HG02798 (cell line): ENCODE measurements at regions not wholly inside any gene's neighbourhood (a gene's known extent, or its start where the extent isn't known, plus 50 kb on each side); places are given as distances from the start of the nearest gene placed in this dataset.

Experiments used
- ATAC-seq: cut with Tn5 transposase; IDR thresholded peaks from one replicate; pipeline ENCODE4 v1.9.1; 2021; ENCODE audit warnings: mild to moderate bottlenecking; ENCODE audit not compliant: unreplicated experiment, poor library complexity

GRCh38 chr4:15260758-15261157, 167.1 kb upstream of the C1QTNF7 start:
- no peak for ATAC-seq

- no peak for ATAC-seq
These were observed 165.4 kb upstream of the C1QTNF7 start for GRCh38 chr4:15262396-15262795.

GRCh38 chr4:15270201-15270600, 157.6 kb upstream of the C1QTNF7 start:
- no peak for ATAC-seq

- no peak for ATAC-seq
These were observed 141.8 kb upstream of the C1QTNF7 start for GRCh38 chr4:15286041-15286440.

- no peak for ATAC-seq
These were observed 136.7 kb upstream of the C1QTNF7 start for GRCh38 chr4:15291122-15291521.

- ATAC-seq, result no peak
These were observed 134.1 kb upstream of the C1QTNF7 start for GRCh38 chr4:15293711-15294110.

- no peak for ATAC-seq
These were observed 133.6 kb upstream of the C1QTNF7 start for GRCh38 chr4:15294202-15294601.

- no peak for ATAC-seq
These were observed 133.0 kb upstream of the C1QTNF7 start for GRCh38 chr4:15294832-15295231.

- no peak for ATAC-seq
These were observed 132.2 kb upstream of the C1QTNF7 start for GRCh38 chr4:15295421-15296162.

- ATAC-seq, result no peak
These were observed 130.5 kb upstream of the C1QTNF7 start for GRCh38 chr4:15297344-15297743.

GRCh38 chr4:15299627-15300026, 128.2 kb upstream of the C1QTNF7 start:
- no peak for ATAC-seq

- ATAC-seq, result no peak
These were observed 124.7 kb upstream of the C1QTNF7 start for GRCh38 chr4:15303052-15303641.

GRCh38 chr4:15314974-15315373, 112.9 kb upstream of the C1QTNF7 start:
- no peak for ATAC-seq

- ATAC-seq, result no peak
These were observed 110.6 kb upstream of the C1QTNF7 start for GRCh38 chr4:15317246-15317645.

GRCh38 chr4:15318621-15319348, 109.0 kb upstream of the C1QTNF7 start:
- no peak for ATAC-seq

- no peak for ATAC-seq
These were observed 107.6 kb upstream of the C1QTNF7 start for GRCh38 chr4:15320121-15320678.

- no peak for ATAC-seq
These were observed 105.8 kb upstream of the C1QTNF7 start for GRCh38 chr4:15322006-15322405.

GRCh38 chr4:15325987-15326386, 101.8 kb upstream of the C1QTNF7 start:
- no peak for ATAC-seq

- no peak for ATAC-seq
These were observed 100.2 kb upstream of the C1QTNF7 start for GRCh38 chr4:15327311-15328298.

- ATAC-seq, result no peak
These were observed 95.9 kb upstream of the C1QTNF7 start for GRCh38 chr4:15331930-15332329.
